ENCODE measurements at regions not wholly inside any gene's neighbourhood (a gene's known extent, or its start where the extent isn't known, plus 50 kb on each side); places are given as distances from the start of the nearest gene placed in this dataset.
"Not testable (repeated sequence)": the region's sequence is repeated elsewhere in the genome, so short reads cannot be mapped to it uniquely, and the experiment has no call there.

DNA sequence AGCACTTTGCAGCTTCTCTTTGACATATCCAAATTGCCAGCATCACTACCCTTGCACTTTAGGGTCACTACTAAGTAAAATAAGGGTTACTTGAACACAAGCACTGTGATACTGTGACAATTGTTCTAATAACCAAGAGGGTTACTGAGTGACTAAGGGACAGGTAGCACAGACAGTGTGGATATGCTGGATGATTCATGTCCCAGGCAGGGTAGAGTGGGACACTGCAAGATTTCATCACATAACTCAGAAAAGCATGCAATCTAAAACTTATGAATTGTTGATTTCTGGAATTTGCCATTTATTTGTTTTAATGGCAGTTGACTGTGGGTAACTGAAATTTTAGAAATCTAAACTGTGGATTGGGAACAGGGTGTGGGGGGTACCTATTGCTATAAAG, 218.8 kb downstream of the KITLG start:
- Histone ChIP-seq H3K4me1 (peaks cover 6 to 41% (median 9%) of the 10 kb centered on the region in 3 donors), H3K27me3 (no peaks in the 10 kb centered on the region), H3K9me3 (no peaks in the 10 kb centered on the region), H3K4me3 (no peak overlapping the region), H3K36me3 (no peaks in the 10 kb centered on the region), H3K27ac (no peak overlapping the region)
- TF ChIP-seq, protein P1, sequence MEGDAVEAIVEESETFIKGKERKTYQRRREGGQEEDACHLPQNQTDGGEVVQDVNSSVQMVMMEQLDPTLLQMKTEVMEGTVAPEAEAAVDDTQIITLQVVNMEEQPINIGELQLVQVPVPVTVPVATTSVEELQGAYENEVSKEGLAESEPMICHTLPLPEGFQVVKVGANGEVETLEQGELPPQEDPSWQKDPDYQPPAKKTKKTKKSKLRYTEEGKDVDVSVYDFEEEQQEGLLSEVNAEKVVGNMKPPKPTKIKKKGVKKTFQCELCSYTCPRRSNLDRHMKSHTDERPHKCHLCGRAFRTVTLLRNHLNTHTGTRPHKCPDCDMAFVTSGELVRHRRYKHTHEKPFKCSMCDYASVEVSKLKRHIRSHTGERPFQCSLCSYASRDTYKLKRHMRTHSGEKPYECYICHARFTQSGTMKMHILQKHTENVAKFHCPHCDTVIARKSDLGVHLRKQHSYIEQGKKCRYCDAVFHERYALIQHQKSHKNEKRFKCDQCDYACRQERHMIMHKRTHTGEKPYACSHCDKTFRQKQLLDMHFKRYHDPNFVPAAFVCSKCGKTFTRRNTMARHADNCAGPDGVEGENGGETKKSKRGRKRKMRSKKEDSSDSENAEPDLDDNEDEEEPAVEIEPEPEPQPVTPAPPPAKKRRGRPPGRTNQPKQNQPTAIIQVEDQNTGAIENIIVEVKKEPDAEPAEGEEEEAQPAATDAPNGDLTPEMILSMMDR (IDR thresholded peaks at IDR 0.05): no peak
- TF ChIP-seq POLR2A (IDR thresholded peaks at IDR 0.05): no peak
- intact Hi-C loops (cut with DNase I): no loop called here
- no peak for DNase-seq

- no peaks in the 10 kb centered on the region for H3K9me3 ChIP-seq
- no peak for DNase-seq
- no peaks in the 10 kb centered on the region for H3K36me3 ChIP-seq
- no peak overlapping the region for H3K4me3 ChIP-seq
- H3K27me3 ChIP-seq: no peaks in the 10 kb centered on the region
- TF ChIP-seq, protein P1 (IDR thresholded peaks at IDR 0.05): no peak
- no peak for TF ChIP-seq POLR2A (IDR thresholded peaks at IDR 0.05)
- intact Hi-C loops (cut with DNase I): no loop called here
- 23 to 32% methylated on average over 2 of the region's 2 CpGs for WGBS, 2 donors
- peaks cover 6 to 41% (median 9%) of the 10 kb centered on the region in 3 donors for H3K4me1 ChIP-seq
- H3K27ac ChIP-seq: no peak overlapping the region
Measured at GRCh38 chr12:88362439-88362838, 217.8 kb downstream of the KITLG start.

- no peaks in the 10 kb centered on the region for H3K27me3 ChIP-seq
- 70 to 83% methylated on average over 3 of the region's 3 CpGs for WGBS, 2 donors
- intact Hi-C loops (cut with DNase I): no loop called here
- H3K4me3 ChIP-seq: no peak overlapping the region
- TF ChIP-seq POLR2A (IDR thresholded peaks at IDR 0.05): no peak
- TF ChIP-seq, protein P1 (IDR thresholded peaks at IDR 0.05): no peak
- DNase-seq: no peak
- no peaks in the 10 kb centered on the region for H3K36me3 ChIP-seq
- H3K4me1 ChIP-seq: peaks cover 6 to 41% (median 6%) of the 10 kb centered on the region in 3 donors
- H3K27ac ChIP-seq: no peak overlapping the region
- H3K9me3 ChIP-seq: no peaks in the 10 kb centered on the region
Measured at GRCh38 chr12:88365403-88365802, 214.9 kb downstream of the KITLG start.

DNA sequence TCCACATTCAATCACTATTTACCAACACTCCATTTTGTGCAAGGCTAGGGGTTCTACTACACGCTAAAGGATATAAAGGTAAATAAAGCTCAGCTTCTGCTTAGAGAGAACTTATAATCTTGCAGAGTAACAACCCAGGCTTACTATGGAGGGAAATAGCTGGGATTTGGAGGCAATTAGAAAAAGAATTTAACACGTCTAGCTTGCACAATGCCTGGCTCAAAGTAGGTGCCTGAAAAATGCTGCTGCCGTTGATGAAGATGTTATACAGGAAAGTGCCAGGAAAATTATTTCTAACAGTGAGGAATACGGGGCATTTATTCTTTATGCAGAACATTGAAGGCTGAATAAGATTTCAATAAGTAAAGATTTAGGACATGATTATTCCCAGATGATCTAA, 214.2 kb downstream of the KITLG start:
- H3K4me3 ChIP-seq: no peak overlapping the region
- no peak for TF ChIP-seq POLR2A (IDR thresholded peaks at IDR 0.05)
- TF ChIP-seq, protein P1 (IDR thresholded peaks at IDR 0.05): no peak
- H3K27me3 ChIP-seq: no peaks in the 10 kb centered on the region
- 73 to 77% methylated on average over 4 of the region's 4 CpGs for WGBS, 2 donors
- no peak for DNase-seq
- H3K27ac ChIP-seq: no peak overlapping the region
- peaks cover 6 to 42% (median 6%) of the 10 kb centered on the region in 3 donors for H3K4me1 ChIP-seq
- intact Hi-C loops (cut with DNase I): no loop called here
- no peaks in the 10 kb centered on the region for H3K36me3 ChIP-seq
- H3K9me3 ChIP-seq: no peaks in the 10 kb centered on the region

DNA sequence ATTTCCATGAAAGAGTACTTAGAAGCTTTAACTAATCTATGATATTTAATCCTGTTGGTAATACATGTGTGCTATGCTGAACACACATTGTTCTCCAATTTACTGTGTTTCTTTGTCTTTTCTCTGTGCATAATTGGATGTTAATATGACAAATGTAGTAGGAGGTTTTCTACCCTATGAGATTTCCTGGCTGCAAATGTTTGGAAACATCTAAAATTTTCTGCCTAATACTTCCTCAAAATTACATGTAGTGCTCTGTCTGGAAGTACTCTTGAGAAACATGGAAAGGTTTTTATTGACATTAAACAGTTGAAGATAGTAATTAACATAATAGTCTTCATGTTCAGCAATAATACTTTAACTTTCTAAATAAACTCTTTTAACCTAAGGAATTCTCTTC, 213.0 kb downstream of the KITLG start:
- H3K9me3 ChIP-seq: no peaks in the 10 kb centered on the region
- no peaks in the 10 kb centered on the region for H3K36me3 ChIP-seq
- no peak overlapping the region for H3K4me3 ChIP-seq
- no peak for DNase-seq
- no peak overlapping the region for H3K27ac ChIP-seq
- TF ChIP-seq POLR2A (IDR thresholded peaks at IDR 0.05): no peak
- TF ChIP-seq, protein P1 (IDR thresholded peaks at IDR 0.05): no peak
- no peaks in the 10 kb centered on the region for H3K27me3 ChIP-seq
- intact Hi-C loops (cut with DNase I): no loop called here
- H3K4me1 ChIP-seq: peaks cover 3 to 42% (median 6%) of the 10 kb centered on the region in 3 donors

DNA sequence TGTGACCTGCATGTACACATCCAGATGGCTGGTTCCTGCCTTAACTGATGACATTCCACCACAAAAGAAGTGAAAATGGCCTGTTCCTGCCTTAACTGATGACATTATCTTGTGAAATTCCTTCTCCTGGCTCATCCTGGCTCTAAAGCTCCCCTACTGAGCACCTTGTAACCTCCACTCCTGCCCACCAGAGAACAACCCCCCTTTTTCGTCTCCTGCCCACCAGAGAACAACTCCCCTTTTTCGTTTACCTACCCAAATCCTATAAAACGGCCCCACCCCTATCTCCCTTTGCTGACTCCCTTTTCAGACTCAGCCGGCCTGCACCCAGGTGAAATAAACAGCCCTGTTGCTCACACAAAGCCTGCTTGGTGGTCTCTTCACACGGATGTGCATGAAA, 212.2 kb downstream of the KITLG start:
- intact Hi-C loops (cut with DNase I); H3K27ac ChIP-seq; H3K36me3 ChIP-seq; H3K9me3 ChIP-seq; H3K27me3 ChIP-seq; DNase-seq; H3K4me3 ChIP-seq: not testable (repeated sequence)
- peaks cover 0 to 34% (median 1%) of the 10 kb centered on the region in 3 donors for H3K4me1 ChIP-seq
- 74 to 88% methylated on average over 4 to 5 of the region's 5 CpGs for WGBS, 2 donors
